ENCODE measurements at regions not wholly inside any gene's neighbourhood (a gene's known extent, or its start where the extent isn't known, plus 50 kb on each side); places are given as distances from the start of the nearest gene placed in this dataset.
"Not testable (repeated sequence)": the region's sequence is repeated elsewhere in the genome, so short reads cannot be mapped to it uniquely, and the experiment has no call there.

DNA sequence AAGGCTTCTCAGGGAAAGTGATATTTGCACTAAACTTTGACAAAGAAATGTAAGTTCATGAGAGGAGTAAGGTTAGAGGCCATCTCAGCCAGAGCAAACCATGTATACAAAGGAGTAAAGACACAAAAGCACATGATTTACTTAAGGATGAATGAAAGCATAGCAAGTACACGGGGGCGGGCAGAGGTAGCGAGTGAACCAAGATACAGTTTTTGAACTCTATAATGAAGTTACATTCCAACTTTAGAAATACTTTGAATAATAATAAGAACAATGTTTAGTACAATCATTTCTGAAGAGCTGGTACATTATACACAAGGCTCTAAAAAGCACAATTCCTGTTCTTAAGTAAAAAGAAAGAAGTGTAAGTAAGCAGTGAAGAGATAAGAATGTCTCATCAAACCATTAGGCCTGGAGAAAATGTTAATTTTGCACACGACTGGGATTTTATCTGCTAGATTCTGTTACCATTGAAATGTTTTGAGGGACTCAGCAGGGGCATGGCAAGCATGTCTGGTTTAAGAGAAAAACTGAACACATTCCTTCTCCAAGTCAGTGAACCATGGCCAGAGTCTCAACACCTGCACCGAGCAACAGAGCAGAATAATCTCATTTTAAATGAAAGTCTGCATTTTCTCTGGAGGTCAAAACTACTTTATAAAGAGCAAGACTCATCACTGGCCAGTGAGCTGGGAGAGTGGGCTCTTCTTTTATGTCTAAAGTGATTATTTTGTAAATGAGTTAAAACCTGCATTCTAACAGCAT is 147.6 kb upstream of the TRPM3 start:
- H3K4me3 Mint-ChIP-seq: no peak overlapping the region
- no peak overlapping the region for H3K27ac Mint-ChIP-seq
- no peaks in the 10 kb centered on the region for H3K4me1 Mint-ChIP-seq
- H3K36me3 Mint-ChIP-seq: no peaks in the 10 kb centered on the region
- no peak for DNase-seq
- H3K9me3 Mint-ChIP-seq: no peaks in the 10 kb centered on the region
- H3K27me3 Mint-ChIP-seq: peaks cover 8% of the 10 kb centered on the region

DNA sequence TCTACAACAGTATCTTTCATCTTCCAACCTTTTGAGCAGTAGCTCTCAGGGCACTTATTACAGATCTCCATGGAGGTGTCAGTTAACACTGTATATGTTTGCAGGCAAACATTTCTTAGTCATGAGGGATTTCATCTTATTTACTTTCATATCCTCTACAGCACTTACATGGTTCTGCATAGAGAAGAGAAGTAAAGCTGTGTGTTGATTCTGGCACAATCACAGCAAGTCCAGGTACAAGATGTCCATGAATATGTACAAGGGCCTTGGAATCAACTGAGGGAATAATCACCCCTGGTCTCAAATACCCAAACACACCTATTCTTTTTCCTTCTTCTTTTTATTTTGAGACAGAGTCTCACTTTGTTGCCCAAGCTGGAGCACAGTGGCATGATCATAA is 142.0 kb upstream of the TRPM3 start:
- Mint-ChIP-seq H3K4me3 (no peak overlapping the region), H3K36me3 (no peaks in the 10 kb centered on the region), H3K27ac (no peak overlapping the region), H3K4me1 (no peaks in the 10 kb centered on the region), H3K27me3 (peaks cover 7% of the 10 kb centered on the region), H3K9me3 (peaks cover 2% of the 10 kb centered on the region)
- DNase-seq: no peak

DNA sequence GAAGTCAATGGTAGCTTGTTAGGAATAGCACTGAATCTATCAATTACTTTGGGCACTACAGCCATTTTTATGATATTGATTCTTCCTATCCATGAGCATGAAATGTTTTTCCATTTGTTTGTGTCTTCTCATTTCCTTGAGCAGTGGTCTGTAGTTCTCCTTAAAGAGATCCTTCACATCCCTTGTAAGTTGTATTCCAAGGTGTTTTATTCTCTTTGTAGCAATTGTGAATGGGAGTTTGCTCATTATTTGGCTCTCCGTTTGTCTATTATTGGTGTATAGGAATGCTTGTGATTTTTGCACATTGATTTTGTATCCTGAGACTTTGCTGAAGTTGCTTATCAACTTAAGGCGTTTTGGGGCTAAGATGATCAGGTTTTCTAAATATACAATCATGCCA is 139.0 kb upstream of the TRPM3 start:
- H3K27me3 Mint-ChIP-seq, H3K36me3 Mint-ChIP-seq, H3K9me3 Mint-ChIP-seq, DNase-seq, H3K4me1 Mint-ChIP-seq, H3K4me3 Mint-ChIP-seq, H3K27ac Mint-ChIP-seq: not testable (repeated sequence)

- peaks cover 2% of the 10 kb centered on the region for H3K9me3 Mint-ChIP-seq
- no peaks in the 10 kb centered on the region for H3K4me1 Mint-ChIP-seq
- H3K27ac Mint-ChIP-seq: no peak overlapping the region
- H3K36me3 Mint-ChIP-seq: peaks cover 2% of the 10 kb centered on the region
- H3K27me3 Mint-ChIP-seq: peaks cover 17% of the 10 kb centered on the region
- DNase-seq: no peak
- no peak overlapping the region for H3K4me3 Mint-ChIP-seq
Measured at GRCh38 chr9:71254592-71255277, 133.3 kb upstream of the TRPM3 start.

DNA sequence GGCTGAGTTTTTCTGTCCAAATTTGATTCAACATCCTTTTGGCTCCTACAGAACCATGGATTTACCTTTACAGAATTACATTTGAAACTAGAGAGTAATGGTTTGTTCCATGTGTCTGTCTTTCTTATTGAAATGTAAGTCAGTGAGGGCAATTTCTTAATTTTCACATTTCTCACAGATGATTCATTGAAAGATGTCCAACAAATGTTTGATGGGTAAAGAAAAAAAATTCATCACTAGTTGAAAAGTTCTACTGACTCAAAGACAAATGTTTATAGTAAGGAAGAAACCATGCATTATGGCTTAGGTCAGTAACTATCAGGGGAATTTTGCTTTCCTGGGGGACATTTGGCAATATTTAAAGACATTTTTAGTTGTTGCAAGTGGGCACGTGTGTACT is 131.6 kb upstream of the TRPM3 start:
- Mint-ChIP-seq H3K4me1 (no peaks in the 10 kb centered on the region), H3K36me3 (peaks cover 2% of the 10 kb centered on the region), H3K27ac (no peak overlapping the region), H3K27me3 (peaks cover 14% of the 10 kb centered on the region), H3K4me3 (no peak overlapping the region), H3K9me3 (no peaks in the 10 kb centered on the region)
- no peak for DNase-seq

DNA sequence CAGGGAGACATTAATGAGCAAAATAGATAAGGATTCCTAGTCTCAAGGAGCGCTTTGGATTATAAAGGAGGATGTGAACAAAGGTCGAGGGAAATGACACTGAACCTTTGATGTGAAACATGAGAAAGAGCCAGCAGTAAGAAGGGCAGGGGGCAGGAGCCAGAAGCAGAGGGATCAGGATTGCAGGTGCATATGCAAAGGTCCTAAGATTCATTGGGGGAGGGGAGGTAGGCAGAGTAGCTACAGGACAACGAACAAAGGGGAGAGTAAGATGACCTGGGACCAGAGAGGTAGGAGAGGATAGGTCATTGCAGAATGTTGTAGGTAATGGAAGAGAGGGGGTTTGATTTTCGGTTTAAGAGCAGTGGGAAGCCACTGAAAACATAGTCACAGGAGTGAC is 129.2 kb upstream of the TRPM3 start:
- no peaks in the 10 kb centered on the region for H3K9me3 Mint-ChIP-seq
- H3K36me3 Mint-ChIP-seq: peaks cover 2% of the 10 kb centered on the region
- H3K27me3 Mint-ChIP-seq: peaks cover 11% of the 10 kb centered on the region
- DNase-seq: no peak
- H3K4me1 Mint-ChIP-seq: no peaks in the 10 kb centered on the region
- no peak overlapping the region for H3K27ac Mint-ChIP-seq
- H3K4me3 Mint-ChIP-seq: no peak overlapping the region

DNA sequence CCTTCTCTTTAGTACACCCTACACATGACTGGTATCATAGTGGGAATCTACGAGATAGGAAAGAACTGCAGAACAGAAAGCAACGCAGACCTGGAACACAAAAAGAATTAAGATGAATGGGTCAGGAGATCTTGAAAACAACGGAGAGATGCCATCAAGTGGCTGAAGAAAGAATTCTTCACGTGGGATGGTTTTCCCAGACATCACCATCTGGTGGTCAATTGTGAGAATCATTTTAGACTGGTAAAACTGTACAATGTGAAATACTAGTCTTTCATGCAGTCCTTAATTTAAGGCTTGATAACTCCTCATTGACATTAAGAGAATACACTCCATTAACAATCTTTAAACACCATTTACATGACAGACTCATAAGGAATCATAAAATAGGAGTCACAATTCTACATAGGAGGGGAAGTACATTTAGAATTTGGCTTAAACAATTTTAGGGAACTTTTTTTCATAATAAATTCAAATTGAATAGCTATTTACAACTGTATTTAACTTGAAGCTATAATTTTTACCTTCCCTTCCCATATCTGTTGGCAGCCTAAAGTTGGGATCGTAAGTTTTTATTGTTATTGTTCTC is 128.4 kb upstream of the TRPM3 start:
- H3K4me1 Mint-ChIP-seq: no peaks in the 10 kb centered on the region
- no peak for DNase-seq
- H3K4me3 Mint-ChIP-seq: no peak overlapping the region
- H3K9me3 Mint-ChIP-seq: no peaks in the 10 kb centered on the region
- H3K27ac Mint-ChIP-seq: no peak overlapping the region
- peaks cover 11% of the 10 kb centered on the region for H3K27me3 Mint-ChIP-seq
- peaks cover 2% of the 10 kb centered on the region for H3K36me3 Mint-ChIP-seq

GRCh38 chr9:71245651-71246050 is 124.2 kb upstream of the TRPM3 start:
- Mint-ChIP-seq H3K36me3 (no peaks in the 10 kb centered on the region), H3K9me3 (no peaks in the 10 kb centered on the region), H3K27ac (no peak overlapping the region), H3K27me3 (peaks cover 9% of the 10 kb centered on the region), H3K4me1 (no peaks in the 10 kb centered on the region), H3K4me3 (no peak overlapping the region)
- no peak for DNase-seq

DNA sequence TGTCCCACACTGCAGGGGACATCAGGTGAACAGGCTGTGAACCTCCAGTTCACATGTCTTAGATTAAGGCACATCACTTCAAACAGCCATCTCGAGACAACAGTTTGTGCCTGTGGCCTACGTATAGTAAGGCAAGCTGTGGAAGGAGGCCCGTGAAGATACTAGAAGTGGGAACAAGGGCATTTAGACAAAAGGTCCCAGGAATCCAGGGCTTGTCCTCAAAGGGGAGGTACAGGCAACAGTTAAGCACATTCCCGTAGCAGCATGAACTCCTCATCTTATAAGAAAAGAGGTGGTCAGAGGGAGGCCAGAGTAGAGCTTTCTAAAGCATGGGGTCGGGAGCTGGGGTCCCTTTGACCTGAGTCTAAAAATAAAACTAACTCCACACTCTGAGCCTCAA is 122.5 kb upstream of the TRPM3 start:
- H3K4me3 Mint-ChIP-seq: no peak overlapping the region
- peaks cover 6% of the 10 kb centered on the region for H3K27me3 Mint-ChIP-seq
- H3K36me3 Mint-ChIP-seq: no peaks in the 10 kb centered on the region
- no peak overlapping the region for H3K27ac Mint-ChIP-seq
- no peaks in the 10 kb centered on the region for H3K9me3 Mint-ChIP-seq
- no peaks in the 10 kb centered on the region for H3K4me1 Mint-ChIP-seq
- no peak for DNase-seq

DNA sequence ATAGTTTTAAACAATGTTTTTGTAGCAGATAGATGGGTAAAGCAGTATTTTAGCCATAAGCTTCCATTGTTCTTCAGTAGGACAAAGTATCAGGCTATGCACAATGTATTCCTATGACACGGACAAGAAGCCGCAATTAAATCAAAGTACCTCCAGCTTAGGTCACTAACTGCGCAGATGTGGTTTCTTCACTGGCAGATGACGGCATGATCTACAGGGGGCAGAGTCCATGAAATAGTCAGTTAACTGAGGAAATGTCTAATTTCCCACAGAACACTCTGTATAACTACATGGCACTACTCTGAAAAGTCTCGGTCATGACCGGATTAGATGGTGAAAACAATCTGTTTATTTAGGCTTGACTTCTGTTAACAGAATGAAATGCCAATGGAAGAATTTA is 120.7 kb upstream of the TRPM3 start:
- Mint-ChIP-seq H3K4me1 (no peaks in the 10 kb centered on the region), H3K4me3 (no peak overlapping the region), H3K27me3 (peaks cover 9% of the 10 kb centered on the region), H3K9me3 (no peaks in the 10 kb centered on the region), H3K36me3 (no peaks in the 10 kb centered on the region), H3K27ac (no peak overlapping the region)
- no peak for DNase-seq

GRCh38 chr9:71237051-71237450 is 115.6 kb upstream of the TRPM3 start:
- no peak overlapping the region for H3K27ac Mint-ChIP-seq
- DNase-seq: no peak
- no peak overlapping the region for H3K4me3 Mint-ChIP-seq
- no peaks in the 10 kb centered on the region for H3K4me1 Mint-ChIP-seq
- no peaks in the 10 kb centered on the region for H3K9me3 Mint-ChIP-seq
- H3K36me3 Mint-ChIP-seq: no peaks in the 10 kb centered on the region
- peaks cover 6% of the 10 kb centered on the region for H3K27me3 Mint-ChIP-seq

DNA sequence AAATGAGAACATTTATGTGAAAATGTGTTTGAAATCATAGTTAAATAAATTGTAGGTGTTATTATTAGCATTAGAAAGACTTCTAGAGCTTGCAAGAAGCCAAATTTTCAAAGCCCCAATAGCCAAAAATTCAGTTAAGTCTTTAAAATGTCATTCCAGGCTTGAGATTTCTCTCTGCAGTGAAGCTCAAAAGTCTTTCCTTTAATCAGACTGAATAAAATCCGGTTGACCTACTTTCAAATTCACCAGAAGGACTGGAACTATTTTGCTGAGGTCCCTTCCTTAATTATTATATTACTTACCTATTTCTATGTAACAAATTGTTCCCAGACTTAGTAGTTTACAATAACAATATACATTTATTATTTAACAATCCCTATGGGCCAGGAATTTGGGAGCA is 112.2 kb upstream of the TRPM3 start:
- Mint-ChIP-seq H3K36me3 (no peaks in the 10 kb centered on the region), H3K4me1 (no peaks in the 10 kb centered on the region), H3K27ac (no peak overlapping the region), H3K27me3 (peaks cover 3% of the 10 kb centered on the region), H3K9me3 (no peaks in the 10 kb centered on the region), H3K4me3 (no peak overlapping the region)
- DNase-seq: no peak

GRCh38 chr9:71223953-71224538 is 102.6 kb upstream of the TRPM3 start:
- Mint-ChIP-seq H3K9me3 (no peaks in the 10 kb centered on the region), H3K4me1 (no peaks in the 10 kb centered on the region), H3K27ac (no peak overlapping the region), H3K4me3 (no peak overlapping the region), H3K36me3 (no peaks in the 10 kb centered on the region), H3K27me3 (no peaks in the 10 kb centered on the region)
- no peak for DNase-seq

GRCh38 chr9:71218774-71219173 is 97.4 kb upstream of the TRPM3 start:
- no peak overlapping the region for H3K27ac Mint-ChIP-seq
- H3K36me3 Mint-ChIP-seq: no peaks in the 10 kb centered on the region
- H3K4me1 Mint-ChIP-seq: no peaks in the 10 kb centered on the region
- H3K9me3 Mint-ChIP-seq: peaks cover 8% of the 10 kb centered on the region
- H3K4me3 Mint-ChIP-seq: no peak overlapping the region
- DNase-seq: no peak
- H3K27me3 Mint-ChIP-seq: no peaks in the 10 kb centered on the region

DNA sequence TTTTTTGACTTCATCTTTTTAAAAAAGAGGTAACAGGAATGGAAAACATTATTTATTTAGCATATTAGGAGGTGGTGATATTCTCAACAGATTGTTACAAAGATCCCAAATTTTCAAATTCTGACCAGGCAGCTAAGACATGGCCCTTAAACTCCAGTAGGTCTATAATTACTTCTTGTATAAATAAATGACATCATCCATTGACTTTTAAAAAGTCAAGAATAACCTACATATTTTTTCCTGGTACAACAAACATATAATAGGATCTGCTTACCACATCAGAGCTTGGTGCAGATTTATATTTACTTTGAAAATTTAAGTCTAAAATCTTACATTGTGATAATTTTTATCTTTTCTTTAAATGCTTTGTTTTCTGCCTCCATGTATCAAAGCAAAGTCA is 92.2 kb upstream of the TRPM3 start:
- DNase-seq: no peak
- Mint-ChIP-seq H3K9me3 (peaks cover 8% of the 10 kb centered on the region), H3K27ac (no peak overlapping the region), H3K4me3 (no peak overlapping the region), H3K27me3 (no peaks in the 10 kb centered on the region), H3K36me3 (no peaks in the 10 kb centered on the region), H3K4me1 (no peaks in the 10 kb centered on the region)
